Esophagus muscularis mucosa (tissue), 4 donors: ENCODE measurements at regions not wholly inside any gene's neighbourhood (a gene's known extent, or its start where the extent isn't known, plus 50 kb on each side); places are given as distances from the start of the nearest gene placed in this dataset.
A peak's percentile ranks its signal among the peaks of the same experiment; 100 is the strongest.

Source experiments
- EP300 ChIP-seq: sonication (generic); formaldehyde crosslinking; IDR thresholded peaks from one replicate; pipeline ENCODE4 v1.6.1; 2017; ENCODE audit warnings: antibody characterized with exemption
- POLR2A ChIP-seq: fragments of 450-650 bp; IDR thresholded peaks from one replicate; pipeline ENCODE4 v1.6.1; 2017; ENCODE audit warnings: antibody characterized with exemption, moderate library complexity, mild to moderate bottlenecking, low read depth
- TF ChIP-seq, protein P1 (sequence below), 3 experiments: fragments of 200-600 bp in 2 of 3; fragments of 450-650 bp in 1 of 3; sonication (generic) in 2 of 3; IDR thresholded peaks; one replicate each; pipeline ENCODE4 v1.5.1; 2017 to 2019; ENCODE audit warnings: antibody characterized with exemption in 3 of 3, mild to moderate bottlenecking in 2 of 3, moderate library complexity in 1 of 3

DNA sequence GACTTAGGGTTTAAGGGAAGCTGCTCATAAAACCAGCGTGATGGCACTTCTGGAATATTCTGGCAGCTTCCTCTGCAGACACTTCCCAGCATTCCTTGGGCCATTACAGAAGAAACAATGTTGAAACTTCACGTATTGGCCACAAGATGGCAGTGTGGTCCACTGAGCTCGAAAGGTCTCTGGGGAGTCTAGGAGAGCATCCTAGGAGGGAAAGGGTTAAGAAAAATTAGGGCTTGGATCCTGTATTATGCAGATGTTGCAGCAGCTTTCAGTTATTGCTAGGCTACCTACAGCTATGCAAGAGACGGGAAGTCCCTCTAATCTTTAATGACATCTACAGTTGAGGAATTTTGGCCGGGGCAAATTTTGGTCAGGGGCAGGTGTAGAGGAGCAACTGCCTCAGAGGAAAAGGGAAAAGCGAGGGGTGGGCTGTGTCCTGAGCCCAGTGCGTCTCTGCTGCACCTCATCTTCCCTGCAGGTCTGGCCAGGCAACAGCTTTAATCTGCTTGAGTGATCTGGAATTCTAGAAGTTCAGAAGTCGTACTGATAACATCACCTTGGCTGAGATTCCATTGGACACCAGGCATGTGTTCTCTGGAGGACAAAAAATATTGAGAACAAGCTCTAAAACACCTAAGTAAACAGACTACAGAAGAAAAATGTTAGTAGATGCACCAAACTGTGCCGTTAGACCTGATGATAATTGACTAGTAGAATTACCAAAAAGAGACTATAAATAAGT lies 220.8 kb upstream of the PRSS58 start:
- TF ChIP-seq POLR2A: no peak
- TF ChIP-seq EP300: no peak
- TF ChIP-seq, protein P1, sequence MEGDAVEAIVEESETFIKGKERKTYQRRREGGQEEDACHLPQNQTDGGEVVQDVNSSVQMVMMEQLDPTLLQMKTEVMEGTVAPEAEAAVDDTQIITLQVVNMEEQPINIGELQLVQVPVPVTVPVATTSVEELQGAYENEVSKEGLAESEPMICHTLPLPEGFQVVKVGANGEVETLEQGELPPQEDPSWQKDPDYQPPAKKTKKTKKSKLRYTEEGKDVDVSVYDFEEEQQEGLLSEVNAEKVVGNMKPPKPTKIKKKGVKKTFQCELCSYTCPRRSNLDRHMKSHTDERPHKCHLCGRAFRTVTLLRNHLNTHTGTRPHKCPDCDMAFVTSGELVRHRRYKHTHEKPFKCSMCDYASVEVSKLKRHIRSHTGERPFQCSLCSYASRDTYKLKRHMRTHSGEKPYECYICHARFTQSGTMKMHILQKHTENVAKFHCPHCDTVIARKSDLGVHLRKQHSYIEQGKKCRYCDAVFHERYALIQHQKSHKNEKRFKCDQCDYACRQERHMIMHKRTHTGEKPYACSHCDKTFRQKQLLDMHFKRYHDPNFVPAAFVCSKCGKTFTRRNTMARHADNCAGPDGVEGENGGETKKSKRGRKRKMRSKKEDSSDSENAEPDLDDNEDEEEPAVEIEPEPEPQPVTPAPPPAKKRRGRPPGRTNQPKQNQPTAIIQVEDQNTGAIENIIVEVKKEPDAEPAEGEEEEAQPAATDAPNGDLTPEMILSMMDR (IDR thresholded peaks at IDR 0.05): peak in 2 of 3 experiments; percentile 37 to 49
